GM10266 (cell line): ENCODE measurements at regions not wholly inside any gene's neighbourhood (a gene's known extent, or its start where the extent isn't known, plus 50 kb on each side); places are given as distances from the start of the nearest gene placed in this dataset.

Source experiments
- DNase-seq: peaks from one replicate; pipeline ENCODE4 v3.0.0; 2012; ENCODE audit errors: extremely low spot score
- TF ChIP-seq, protein P1 (sequence below): IDR thresholded peaks from 2 replicates; pipeline ENCODE4 v1.5.1; 2012; ENCODE audit warnings: mild to moderate bottlenecking, low read depth; ENCODE audit not compliant: control insufficient read depth, insufficient read depth; ENCODE audit errors: missing control alignments

- TF ChIP-seq, protein P1, sequence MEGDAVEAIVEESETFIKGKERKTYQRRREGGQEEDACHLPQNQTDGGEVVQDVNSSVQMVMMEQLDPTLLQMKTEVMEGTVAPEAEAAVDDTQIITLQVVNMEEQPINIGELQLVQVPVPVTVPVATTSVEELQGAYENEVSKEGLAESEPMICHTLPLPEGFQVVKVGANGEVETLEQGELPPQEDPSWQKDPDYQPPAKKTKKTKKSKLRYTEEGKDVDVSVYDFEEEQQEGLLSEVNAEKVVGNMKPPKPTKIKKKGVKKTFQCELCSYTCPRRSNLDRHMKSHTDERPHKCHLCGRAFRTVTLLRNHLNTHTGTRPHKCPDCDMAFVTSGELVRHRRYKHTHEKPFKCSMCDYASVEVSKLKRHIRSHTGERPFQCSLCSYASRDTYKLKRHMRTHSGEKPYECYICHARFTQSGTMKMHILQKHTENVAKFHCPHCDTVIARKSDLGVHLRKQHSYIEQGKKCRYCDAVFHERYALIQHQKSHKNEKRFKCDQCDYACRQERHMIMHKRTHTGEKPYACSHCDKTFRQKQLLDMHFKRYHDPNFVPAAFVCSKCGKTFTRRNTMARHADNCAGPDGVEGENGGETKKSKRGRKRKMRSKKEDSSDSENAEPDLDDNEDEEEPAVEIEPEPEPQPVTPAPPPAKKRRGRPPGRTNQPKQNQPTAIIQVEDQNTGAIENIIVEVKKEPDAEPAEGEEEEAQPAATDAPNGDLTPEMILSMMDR, result no peak
- DNase-seq, result no peak
These were observed 206.8 kb upstream of the ITGA1 start for GRCh38 chr5:52580921-52581320.

DNA sequence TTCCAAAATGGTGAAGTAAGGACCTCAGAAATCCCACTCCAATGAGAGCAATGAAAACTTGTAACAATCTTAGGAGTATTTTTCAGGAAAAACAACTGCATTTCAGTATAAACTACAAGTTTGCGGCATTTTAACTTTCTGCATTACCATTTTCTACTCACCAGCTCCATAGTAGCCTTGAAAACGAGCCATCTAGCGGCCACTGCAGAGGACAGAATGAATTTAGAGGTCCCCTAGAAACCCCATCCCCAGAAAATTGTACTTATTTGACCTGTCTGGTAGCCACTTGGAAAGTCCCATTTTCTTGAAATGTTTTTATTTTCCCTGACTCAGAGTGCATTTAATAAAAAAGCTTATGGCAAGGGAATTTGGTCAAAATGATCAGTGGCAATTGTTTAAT, 205.4 kb upstream of the ITGA1 start:
- DNase-seq, result no peak
- TF ChIP-seq, protein P1, result no peak

GRCh38 chr5:52587131-52587530, 200.6 kb upstream of the ITGA1 start:
- TF ChIP-seq, protein P1, result no peak
- DNase-seq, result no peak

- TF ChIP-seq, protein P1, result no peak
- DNase-seq, result no peak
These were observed 190.1 kb upstream of the ITGA1 start for GRCh38 chr5:52597625-52598024.

GRCh38 chr5:52598968-52599367, 188.7 kb upstream of the ITGA1 start:
- DNase-seq, result no peak
- TF ChIP-seq, protein P1, result no peak

GRCh38 chr5:52603778-52604554, 183.8 kb upstream of the ITGA1 start:
- DNase-seq, result no peak
- TF ChIP-seq, protein P1, result no peak
